Mammary epithelial cell (primary cell): ENCODE measurements at regions not wholly inside any gene's neighbourhood (a gene's known extent, or its start where the extent isn't known, plus 50 kb on each side); places are given as distances from the start of the nearest gene placed in this dataset.
"Not testable (repeated sequence)": the region's sequence is repeated elsewhere in the genome, so short reads cannot be mapped to it uniquely, and the experiment has no call there.

Experiments
- EZH2 ChIP-seq: IDR thresholded peaks from 2 replicates; pipeline ENCODE4 v1.6.1; 2012; ENCODE audit warnings: low read length, inconsistent platforms, borderline replicate concordance
- TF ChIP-seq, protein P1 (sequence below), 2 donors: IDR thresholded peaks in 1 of 2; conservative IDR thresholded peaks in 1 of 2; 2 replicates each; pipeline ENCODE4 v1.5.1; 2011 to 2012; ENCODE audit warnings: inconsistent platforms in 2 of 2, low read length in 2 of 2, mild to moderate bottlenecking in 2 of 2, control low read depth in 1 of 2, low read depth in 1 of 2; ENCODE audit not compliant: insufficient read depth in 1 of 2; ENCODE audit errors: extremely low read depth in 1 of 2

DNA sequence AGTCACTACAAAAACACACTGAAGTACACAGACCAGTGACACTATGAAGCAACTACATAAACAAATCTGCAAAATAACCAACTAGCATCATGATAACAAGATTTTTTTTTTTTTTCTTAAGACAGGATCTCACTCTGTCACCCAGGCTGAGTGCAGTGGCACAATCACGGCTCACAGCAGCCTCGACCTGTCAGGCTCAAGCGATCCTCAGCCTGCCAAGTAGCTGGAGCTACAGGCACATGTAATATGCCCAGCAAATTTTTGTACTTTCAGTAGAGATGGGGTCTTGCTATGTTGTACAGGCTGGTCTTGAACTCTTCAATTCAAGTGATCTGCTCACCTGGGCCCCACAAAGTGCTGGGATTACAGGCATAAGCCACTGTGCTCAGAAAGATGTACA lies 140.5 kb downstream of the GOLGA6L6 start:
- TF ChIP-seq, protein P1, sequence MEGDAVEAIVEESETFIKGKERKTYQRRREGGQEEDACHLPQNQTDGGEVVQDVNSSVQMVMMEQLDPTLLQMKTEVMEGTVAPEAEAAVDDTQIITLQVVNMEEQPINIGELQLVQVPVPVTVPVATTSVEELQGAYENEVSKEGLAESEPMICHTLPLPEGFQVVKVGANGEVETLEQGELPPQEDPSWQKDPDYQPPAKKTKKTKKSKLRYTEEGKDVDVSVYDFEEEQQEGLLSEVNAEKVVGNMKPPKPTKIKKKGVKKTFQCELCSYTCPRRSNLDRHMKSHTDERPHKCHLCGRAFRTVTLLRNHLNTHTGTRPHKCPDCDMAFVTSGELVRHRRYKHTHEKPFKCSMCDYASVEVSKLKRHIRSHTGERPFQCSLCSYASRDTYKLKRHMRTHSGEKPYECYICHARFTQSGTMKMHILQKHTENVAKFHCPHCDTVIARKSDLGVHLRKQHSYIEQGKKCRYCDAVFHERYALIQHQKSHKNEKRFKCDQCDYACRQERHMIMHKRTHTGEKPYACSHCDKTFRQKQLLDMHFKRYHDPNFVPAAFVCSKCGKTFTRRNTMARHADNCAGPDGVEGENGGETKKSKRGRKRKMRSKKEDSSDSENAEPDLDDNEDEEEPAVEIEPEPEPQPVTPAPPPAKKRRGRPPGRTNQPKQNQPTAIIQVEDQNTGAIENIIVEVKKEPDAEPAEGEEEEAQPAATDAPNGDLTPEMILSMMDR (conservative IDR thresholded peaks at IDR 0.05 in 1 of 2, IDR thresholded peaks at IDR 0.05 in 1 of 2; ENCODE audit: extremely low read depth in 1 of 2, insufficient read depth in 1 of 2, low read depth in 1 of 2, low read length in 2 of 2), result not testable (repeated sequence)
- TF ChIP-seq EZH2, result not testable (repeated sequence)
